ENCODE measurements at regions not wholly inside any gene's neighbourhood (a gene's known extent, or its start where the extent isn't known, plus 50 kb on each side); places are given as distances from the start of the nearest gene placed in this dataset.

- Histone ChIP-seq H3K27ac (ENCODE audit: low read depth in 1 of 2, low read length in 2 of 2) (no peak overlapping the region), H3K4me3 (ENCODE audit: low read length) (no peak overlapping the region), H3K4me1 (ENCODE audit: insufficient read depth, low read length) (no peaks in the 10 kb centered on the region), H3K36me3 (ENCODE audit: insufficient read depth, low read length) (no peaks in the 10 kb centered on the region), H3K27me3 (ENCODE audit: control insufficient read depth in 1 of 2, insufficient read depth in 2 of 2, low read length in 2 of 2) (no peaks in the 10 kb centered on the region), H3K9me3 (ENCODE audit: control insufficient read depth in 1 of 2, insufficient read depth in 1 of 2, low read length in 2 of 2) (no peaks in the 10 kb centered on the region)
- Mint-ChIP-seq H3K36me3 (ENCODE audit: low read depth) (no peaks in the 10 kb centered on the region), H3K9me3 (no peaks in the 10 kb centered on the region), H3K27me3 (peaks cover 10% of the 10 kb centered on the region), H3K27ac (no peak overlapping the region), H3K4me1 (ENCODE audit: low read depth) (no peaks in the 10 kb centered on the region), H3K4me3 (no peak overlapping the region)
- DNase-seq (no peak), ATAC-seq (ENCODE audit: poor library complexity) (no peak)
- TF ChIP-seq CTCF (IDR thresholded peaks at IDR 0.05) = no peak
- intact Hi-C loops (cut with DNase I, micrococcal nuclease) = no loop called here
- POLR2A ChIA-PET = no interaction called here
- CTCF ChIA-PET = no interaction called here
These were observed 110.9 kb upstream of the LSM8 start for GRCh38 chr7:118072893-118073674.

- H3K4me3 ChIP-seq (ENCODE audit: low read length) = no peak overlapping the region
- no peak overlapping the region for H3K27ac ChIP-seq (ENCODE audit: low read depth in 1 of 2, low read length in 2 of 2)
- POLR2A ChIA-PET = no interaction called here
- DNase-seq (no peak), ATAC-seq (ENCODE audit: poor library complexity) (no peak)
- no peaks in the 10 kb centered on the region for H3K27me3 ChIP-seq (ENCODE audit: control insufficient read depth in 1 of 2, insufficient read depth in 2 of 2, low read length in 2 of 2)
- H3K4me1 ChIP-seq (ENCODE audit: insufficient read depth, low read length) = no peaks in the 10 kb centered on the region
- no peaks in the 10 kb centered on the region for H3K36me3 ChIP-seq (ENCODE audit: insufficient read depth, low read length)
- no peaks in the 10 kb centered on the region for H3K4me1 Mint-ChIP-seq (ENCODE audit: low read depth)
- H3K27ac Mint-ChIP-seq = no peak overlapping the region
- H3K9me3 ChIP-seq (ENCODE audit: control insufficient read depth in 1 of 2, insufficient read depth in 1 of 2, low read length in 2 of 2) = no peaks in the 10 kb centered on the region
- TF ChIP-seq CTCF (IDR thresholded peaks at IDR 0.05) = no peak
- H3K27me3 Mint-ChIP-seq = peaks cover 15% of the 10 kb centered on the region
- intact Hi-C loops (cut with DNase I, micrococcal nuclease) = no loop called here
- H3K36me3 Mint-ChIP-seq (ENCODE audit: low read depth) = no peaks in the 10 kb centered on the region
- H3K9me3 Mint-ChIP-seq = peaks cover 2% of the 10 kb centered on the region
- no peak overlapping the region for H3K4me3 Mint-ChIP-seq
- CTCF ChIA-PET = no interaction called here
These were observed 108.0 kb upstream of the LSM8 start for GRCh38 chr7:118075936-118076335.

GRCh38 chr7:118076564-118076963 lies 107.4 kb upstream of the LSM8 start:
- Histone ChIP-seq H3K27ac (ENCODE audit: low read depth in 1 of 2, low read length in 2 of 2) (no peak overlapping the region), H3K9me3 (ENCODE audit: control insufficient read depth in 1 of 2, insufficient read depth in 1 of 2, low read length in 2 of 2) (no peaks in the 10 kb centered on the region), H3K4me3 (ENCODE audit: low read length) (no peak overlapping the region), H3K27me3 (ENCODE audit: control insufficient read depth in 1 of 2, insufficient read depth in 2 of 2, low read length in 2 of 2) (no peaks in the 10 kb centered on the region), H3K4me1 (ENCODE audit: insufficient read depth, low read length) (no peaks in the 10 kb centered on the region), H3K36me3 (ENCODE audit: insufficient read depth, low read length) (no peaks in the 10 kb centered on the region)
- H3K4me3 Mint-ChIP-seq = no peak overlapping the region
- CTCF ChIA-PET = no interaction called here
- H3K36me3 Mint-ChIP-seq (ENCODE audit: low read depth) = no peaks in the 10 kb centered on the region
- H3K9me3 Mint-ChIP-seq = peaks cover 2% of the 10 kb centered on the region
- TF ChIP-seq CTCF (IDR thresholded peaks at IDR 0.05) = no peak
- DNase-seq (no peak), ATAC-seq (ENCODE audit: poor library complexity) (no peak)
- POLR2A ChIA-PET = no interaction called here
- H3K27ac Mint-ChIP-seq = no peak overlapping the region
- intact Hi-C loops (cut with DNase I, micrococcal nuclease) = no loop called here
- H3K27me3 Mint-ChIP-seq = peaks cover 20% of the 10 kb centered on the region
- no peaks in the 10 kb centered on the region for H3K4me1 Mint-ChIP-seq (ENCODE audit: low read depth)

Data from CD4-positive, alpha-beta T cell (primary cell).